ENCODE measurements at regions not wholly inside any gene's neighbourhood (a gene's known extent, or its start where the extent isn't known, plus 50 kb on each side); places are given as distances from the start of the nearest gene placed in this dataset.

DNA sequence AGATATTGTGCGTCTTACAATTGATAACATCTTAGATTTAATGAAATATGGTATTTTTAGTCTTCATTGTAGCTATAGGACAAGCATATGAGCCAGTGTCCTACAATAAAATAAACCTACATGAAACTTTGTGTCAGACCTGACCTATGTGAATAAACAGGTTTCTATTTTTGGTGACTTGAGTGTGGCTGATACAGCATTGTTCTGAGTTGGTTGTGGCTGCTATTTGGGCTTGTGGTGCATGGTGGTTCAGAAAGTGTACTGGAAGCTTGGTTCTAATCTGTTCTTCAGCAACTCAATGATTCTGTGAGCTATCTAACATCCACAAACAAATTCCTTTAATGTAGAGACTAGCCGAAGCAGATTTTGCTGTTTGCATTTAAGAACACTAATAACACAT is 64.9 kb upstream of the MAP2 start:
- no peak for DNase-seq (ENCODE audit: low read depth in 2 of 2)

DNA sequence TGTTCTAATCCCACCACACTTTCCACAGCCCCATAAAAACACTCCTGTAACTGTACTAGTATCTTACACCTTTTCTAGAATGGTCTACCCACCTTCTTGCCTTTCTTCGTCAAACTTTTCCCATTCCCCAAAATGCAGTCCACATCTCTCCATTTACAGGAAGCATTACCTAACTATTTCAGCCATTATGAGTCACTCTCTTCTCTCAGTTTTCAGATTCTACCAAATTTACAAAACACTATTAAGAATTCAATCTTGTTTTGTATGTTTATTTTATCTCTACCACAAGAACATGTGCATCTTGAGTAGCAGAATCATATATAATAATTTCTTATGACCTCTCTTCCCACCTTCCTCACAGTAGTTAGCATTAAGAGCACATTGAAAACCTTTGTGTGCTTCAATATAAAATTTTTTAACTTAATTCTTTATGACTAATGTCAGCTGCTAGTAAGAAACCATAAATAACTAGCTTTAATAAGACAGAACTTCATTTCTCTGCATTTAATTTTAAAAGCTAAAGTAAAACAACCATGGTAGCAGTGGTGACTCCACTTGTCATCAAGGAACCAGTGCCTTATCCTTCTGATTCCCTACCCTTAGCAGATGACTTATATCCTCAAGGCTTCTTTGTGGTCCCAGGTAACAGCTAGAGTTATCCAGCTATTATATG is 56.6 kb upstream of the MAP2 start:
- DNase-seq (ENCODE audit: low read depth in 2 of 2), result no peak

DNA sequence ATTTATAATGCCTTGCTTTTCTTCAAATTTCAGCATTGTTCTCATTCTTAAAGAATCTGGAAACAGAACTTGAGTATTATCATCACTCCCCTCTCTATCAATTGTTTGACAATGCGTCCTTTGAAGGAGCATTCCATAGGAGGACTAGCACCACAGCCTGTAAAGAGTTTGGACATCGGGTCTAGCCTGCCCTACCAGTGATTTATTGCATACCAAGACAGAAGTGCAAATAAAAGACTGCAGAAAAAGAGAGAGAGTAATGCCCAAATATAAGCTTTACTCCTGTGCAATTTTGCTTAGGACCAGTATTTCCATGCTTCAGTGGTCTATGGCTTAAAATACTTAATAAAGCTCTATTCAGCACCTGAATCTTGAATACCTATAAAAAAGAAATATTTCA is 55.4 kb upstream of the MAP2 start:
- DNase-seq (ENCODE audit: low read depth in 2 of 2), result no peak

DNA sequence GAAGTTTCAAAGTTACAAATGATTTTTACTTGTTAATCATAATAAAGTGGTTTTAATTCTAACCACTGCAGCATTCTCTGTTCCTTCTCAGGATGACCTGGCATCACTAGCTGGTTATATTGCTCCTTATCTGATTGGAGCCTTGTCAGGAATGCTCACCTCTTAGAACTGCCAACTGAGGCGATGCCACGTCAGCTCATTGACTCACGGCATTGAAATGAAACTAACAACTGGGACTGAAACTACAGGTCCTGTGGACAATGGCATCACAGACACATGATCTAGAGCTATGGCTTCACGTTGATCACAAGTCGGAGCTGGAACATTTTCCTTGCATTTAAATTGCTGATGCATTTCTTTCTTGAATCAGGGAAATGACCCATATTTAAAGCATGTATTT is 54.9 kb upstream of the MAP2 start:
- DNase-seq (ENCODE audit: low read depth in 2 of 2), result peak; percentile 86 to 94

DNA sequence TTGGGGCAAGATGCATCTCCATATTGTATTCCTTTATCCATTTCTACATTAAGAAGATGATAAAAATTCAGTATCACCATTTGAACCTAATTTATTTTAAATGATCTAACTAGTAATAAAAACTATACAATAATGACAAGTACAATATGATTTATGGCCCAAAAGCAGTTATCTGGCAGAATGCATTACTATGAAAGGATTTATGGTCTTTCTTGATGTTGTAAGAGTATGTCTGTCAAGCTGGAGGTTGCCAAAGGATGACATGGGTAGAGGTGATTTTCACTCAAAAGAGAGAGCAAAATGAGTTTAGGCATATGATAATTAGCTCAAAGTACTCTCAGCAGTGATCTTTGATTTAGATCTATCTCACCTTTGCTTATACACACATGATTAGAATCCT is 54.2 kb upstream of the MAP2 start:
- DNase-seq (ENCODE audit: low read depth in 2 of 2), result no peak

DNA sequence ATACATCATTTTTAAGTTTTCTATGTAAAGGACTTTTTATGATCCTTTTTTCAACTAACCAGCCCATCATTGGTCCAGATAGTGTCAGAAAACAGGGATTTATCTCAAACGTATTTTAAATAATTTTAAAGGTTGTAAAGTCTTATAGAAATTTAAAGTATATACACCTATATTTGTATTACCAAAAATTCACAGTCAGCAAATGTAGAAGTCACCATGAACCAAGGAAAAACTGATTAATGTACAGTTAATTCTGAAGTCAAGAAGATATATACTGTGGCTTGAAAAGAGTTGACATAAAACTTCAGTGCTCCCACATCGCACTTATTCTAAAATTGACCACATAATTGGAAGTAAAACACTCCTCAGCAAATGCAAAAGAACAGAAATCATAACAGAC is 52.4 kb upstream of the MAP2 start:
- no peak for DNase-seq (ENCODE audit: low read depth in 2 of 2)

All from dermis microvascular lymphatic vessel endothelial cell (primary cell).